ENCODE measurements at regions not wholly inside any gene's neighbourhood (a gene's known extent, or its start where the extent isn't known, plus 50 kb on each side); places are given as distances from the start of the nearest gene placed in this dataset.
"Not testable (repeated sequence)": the region's sequence is repeated elsewhere in the genome, so short reads cannot be mapped to it uniquely, and the experiment has no call there.

DNA sequence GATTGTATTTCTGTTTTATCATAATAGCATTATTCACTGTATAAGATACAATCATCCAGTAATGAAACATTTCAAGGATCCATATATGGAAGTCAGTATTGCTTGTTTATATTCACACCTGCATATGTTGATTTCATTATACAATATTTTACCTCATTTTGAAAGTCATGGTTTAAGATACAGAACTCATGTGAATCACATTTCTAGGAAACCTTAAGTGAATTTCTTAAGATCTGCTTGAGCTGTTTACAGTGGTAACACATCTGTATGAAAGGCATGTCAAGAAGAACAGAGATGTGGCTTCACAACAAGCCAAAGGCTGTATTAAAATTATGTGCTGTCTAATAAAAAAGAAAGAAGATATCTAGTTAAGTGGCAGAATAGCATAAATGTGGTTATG lies 153.2 kb upstream of the METTL14 start:
- DNase-seq; CTCF ChIA-PET; H3K36me3 Mint-ChIP-seq (ENCODE audit: low read depth); H3K27me3 Mint-ChIP-seq; H3K4me3 Mint-ChIP-seq; H3K4me1 Mint-ChIP-seq; H3K9me3 Mint-ChIP-seq; POLR2A ChIA-PET; H3K27ac Mint-ChIP-seq: not testable (repeated sequence)

DNA sequence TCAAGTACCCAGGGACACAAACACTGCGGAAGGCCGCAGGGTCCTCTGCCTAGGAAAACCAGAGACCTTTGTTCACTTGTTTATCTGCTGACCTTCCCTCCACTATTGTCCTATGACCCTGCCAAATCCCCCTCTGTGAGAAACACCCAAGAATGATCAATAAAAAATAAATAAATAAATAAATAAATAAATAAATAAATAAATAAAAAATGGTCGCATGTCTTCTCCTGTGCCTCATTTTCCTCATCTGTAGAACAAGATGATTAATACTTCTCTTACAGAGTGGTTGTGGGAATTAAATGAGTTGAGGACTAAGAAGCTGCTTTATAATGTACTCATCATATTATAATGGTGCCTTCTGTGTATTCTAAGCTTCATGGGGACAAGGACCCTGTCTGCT lies 149.4 kb upstream of the METTL14 start:
- H3K36me3 Mint-ChIP-seq (ENCODE audit: low read depth); DNase-seq; H3K9me3 Mint-ChIP-seq; H3K27me3 Mint-ChIP-seq; H3K4me3 Mint-ChIP-seq; H3K4me1 Mint-ChIP-seq; POLR2A ChIA-PET; CTCF ChIA-PET; H3K27ac Mint-ChIP-seq: not testable (repeated sequence)

DNA sequence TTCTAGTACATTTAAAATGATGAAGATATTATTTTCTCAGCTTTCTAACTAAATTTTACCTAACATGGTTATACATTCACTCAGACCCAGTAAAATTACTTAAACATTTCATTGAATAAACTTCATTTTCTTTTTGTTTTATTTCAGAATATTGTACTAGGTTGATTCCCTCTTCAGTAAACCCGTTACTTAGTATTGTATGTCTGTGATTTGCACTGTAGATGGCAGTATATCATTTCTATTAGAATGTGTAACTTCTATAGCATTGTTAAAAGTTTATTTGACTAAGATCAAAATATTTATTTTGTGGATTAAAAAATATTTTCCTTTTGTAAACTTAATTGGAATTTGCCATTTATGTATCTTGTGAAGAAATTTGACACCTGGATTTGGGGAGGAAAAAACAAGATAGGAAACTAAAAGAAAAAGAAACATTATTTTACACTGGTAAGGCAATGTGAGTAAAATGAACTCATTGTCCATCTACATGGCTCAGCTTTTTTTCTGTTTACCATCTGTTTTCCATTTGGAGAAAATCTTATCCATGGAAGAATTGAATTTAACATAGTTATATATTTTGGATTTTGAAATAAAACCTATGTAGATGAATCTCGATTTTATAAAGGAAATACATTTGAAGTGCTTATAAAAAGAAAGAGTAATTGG lies 145.6 kb upstream of the METTL14 start:
- H3K4me3 Mint-ChIP-seq; H3K9me3 Mint-ChIP-seq; H3K36me3 Mint-ChIP-seq (ENCODE audit: low read depth); H3K4me1 Mint-ChIP-seq; POLR2A ChIA-PET; H3K27ac Mint-ChIP-seq; H3K27me3 Mint-ChIP-seq; CTCF ChIA-PET; DNase-seq: not testable (repeated sequence)

DNA sequence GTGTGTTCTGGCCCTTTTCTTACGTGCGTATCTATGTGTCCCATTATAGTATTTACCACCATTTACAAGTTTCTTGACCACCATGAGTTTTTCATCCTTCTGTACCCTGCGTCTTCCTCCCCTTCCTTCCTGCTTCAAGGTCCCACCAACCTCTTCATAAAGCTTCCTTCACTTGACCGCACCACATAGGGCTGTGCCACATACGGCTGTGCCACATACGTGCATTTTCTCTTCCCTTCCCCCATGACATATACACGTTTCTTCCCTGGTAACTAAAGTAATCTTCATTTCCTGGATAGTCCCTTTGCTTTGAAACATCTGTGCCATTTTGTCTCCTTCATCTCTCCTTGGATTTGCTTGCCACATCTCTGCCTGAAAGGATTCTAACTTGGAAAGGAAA lies 128.6 kb upstream of the METTL14 start:
- H3K4me1 Mint-ChIP-seq; H3K4me3 Mint-ChIP-seq; H3K27ac Mint-ChIP-seq; H3K9me3 Mint-ChIP-seq; DNase-seq; H3K27me3 Mint-ChIP-seq; CTCF ChIA-PET; POLR2A ChIA-PET; H3K36me3 Mint-ChIP-seq (ENCODE audit: low read depth): not testable (repeated sequence)

DNA sequence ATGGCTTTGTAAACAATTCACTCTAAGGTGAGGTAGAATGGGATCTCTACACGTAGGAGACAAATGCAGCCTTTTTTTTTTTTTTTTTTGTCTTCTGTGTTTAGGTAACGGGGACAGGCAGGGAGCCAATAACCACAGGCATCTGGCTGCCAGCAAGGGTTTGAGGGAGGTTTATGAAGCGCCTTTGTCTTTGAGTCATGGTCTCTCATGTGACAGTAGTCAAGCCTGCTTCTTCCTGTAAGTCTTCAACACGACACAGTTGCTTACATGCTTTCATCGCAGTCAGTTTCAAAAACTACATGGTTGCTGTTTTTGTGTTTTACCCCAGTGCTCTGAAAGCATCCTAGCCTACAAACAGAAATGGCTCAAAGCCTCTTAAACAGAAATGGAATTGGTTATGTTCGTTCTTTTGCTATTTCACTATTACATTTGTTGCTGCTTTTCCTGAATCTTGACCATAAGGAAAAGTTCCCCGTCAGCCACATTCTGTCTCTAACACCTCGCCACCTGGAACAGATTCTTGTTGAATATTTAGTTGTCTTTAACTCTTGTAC lies 127.8 kb upstream of the METTL14 start:
- Mint-ChIP-seq H3K4me1 (peaks cover 4% of the 10 kb centered on the region), H3K27me3 (peaks cover 2% of the 10 kb centered on the region), H3K27ac (no peak overlapping the region), H3K4me3 (no peak overlapping the region), H3K36me3 (ENCODE audit: low read depth) (no peaks in the 10 kb centered on the region), H3K9me3 (no peaks in the 10 kb centered on the region)
- no peak for DNase-seq
- ChIA-PET CTCF (no interaction called here), POLR2A (no interaction called here)

DNA sequence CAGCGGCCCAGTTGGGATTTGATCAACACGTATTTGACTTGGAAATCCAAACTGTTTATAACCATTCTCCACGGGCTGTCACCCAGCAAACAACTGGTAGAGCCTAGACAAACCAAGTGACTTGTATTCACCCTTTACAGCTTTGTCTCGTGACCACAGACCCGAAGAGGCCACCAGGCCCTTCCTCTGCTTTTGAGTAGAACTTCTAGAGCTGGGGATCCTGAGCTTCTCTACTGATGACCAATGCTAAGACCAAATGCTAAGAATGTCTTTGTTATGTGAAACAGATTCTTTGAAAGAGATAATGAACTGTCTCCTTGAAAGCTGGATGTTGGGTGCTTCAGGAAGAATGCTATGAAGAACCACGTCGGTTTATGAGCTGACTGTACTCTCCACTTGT lies 127.0 kb upstream of the METTL14 start:
- CTCF ChIA-PET; H3K9me3 Mint-ChIP-seq; H3K4me3 Mint-ChIP-seq; H3K27ac Mint-ChIP-seq; DNase-seq; H3K36me3 Mint-ChIP-seq (ENCODE audit: low read depth); H3K27me3 Mint-ChIP-seq; H3K4me1 Mint-ChIP-seq; POLR2A ChIA-PET: not testable (repeated sequence)

DNA sequence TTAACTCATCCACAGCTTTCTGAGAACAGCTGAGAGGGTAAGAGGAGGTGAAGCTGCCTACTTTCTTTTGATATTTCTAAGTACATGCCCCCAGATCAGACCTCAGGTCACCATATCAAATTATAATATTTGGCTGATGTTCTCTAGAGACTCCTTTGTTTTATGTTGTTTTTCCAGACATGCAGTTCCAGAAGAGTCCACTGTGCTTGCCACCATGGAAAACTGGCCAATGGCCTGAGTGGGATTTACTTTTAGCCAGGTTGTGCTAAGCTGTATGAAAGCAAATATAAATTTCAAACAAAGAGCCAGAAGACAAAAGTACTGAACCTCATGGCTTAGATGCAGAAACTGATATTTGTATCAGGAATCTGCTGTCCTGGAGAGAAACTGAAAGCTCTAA lies 123.6 kb upstream of the METTL14 start:
- CTCF ChIA-PET; H3K36me3 Mint-ChIP-seq (ENCODE audit: low read depth); H3K27ac Mint-ChIP-seq: not testable (repeated sequence)

DNA sequence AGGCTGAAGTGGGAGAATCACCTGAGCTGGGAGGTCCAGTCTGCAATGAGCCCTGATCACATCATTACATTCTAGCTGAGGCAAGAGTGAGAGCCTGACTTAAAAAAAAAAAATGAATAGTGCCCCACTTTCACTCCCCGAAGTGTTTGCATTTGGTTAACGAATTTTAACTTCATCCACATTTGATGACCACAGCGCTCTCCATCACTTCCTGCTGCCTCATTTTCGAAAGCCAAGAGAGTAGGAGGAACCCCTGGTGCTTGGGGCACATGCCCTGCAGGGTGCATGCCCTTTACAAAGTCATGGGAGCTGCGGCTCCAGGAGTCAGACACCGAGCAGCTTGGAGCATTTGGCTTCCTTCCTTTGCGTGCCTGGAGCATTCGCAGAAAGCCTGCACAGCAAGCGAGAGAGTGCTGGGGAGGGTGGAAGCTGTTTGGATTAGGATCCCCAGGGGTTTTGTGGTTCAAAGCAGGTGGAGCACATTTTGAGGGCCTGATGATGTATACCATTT lies 119.1 kb upstream of the METTL14 start:
- H3K27ac Mint-ChIP-seq; H3K4me3 Mint-ChIP-seq; H3K36me3 Mint-ChIP-seq (ENCODE audit: low read depth); POLR2A ChIA-PET; H3K4me1 Mint-ChIP-seq; DNase-seq; H3K9me3 Mint-ChIP-seq; H3K27me3 Mint-ChIP-seq: not testable (repeated sequence)
- CTCF ChIA-PET = interaction anchor here (0.6 kb wide), 1 partner anchor 23 kb away, joined by 3 read pairs; no protein-coding TSS in a partner anchor

More for the DNA sequence above, 123.6 kb upstream of the METTL14 start:
- DNase-seq, H3K9me3 Mint-ChIP-seq, H3K4me3 Mint-ChIP-seq, POLR2A ChIA-PET, H3K27me3 Mint-ChIP-seq: not testable (repeated sequence)
- H3K4me1 Mint-ChIP-seq = peaks cover 13% of the 10 kb centered on the region

DNA sequence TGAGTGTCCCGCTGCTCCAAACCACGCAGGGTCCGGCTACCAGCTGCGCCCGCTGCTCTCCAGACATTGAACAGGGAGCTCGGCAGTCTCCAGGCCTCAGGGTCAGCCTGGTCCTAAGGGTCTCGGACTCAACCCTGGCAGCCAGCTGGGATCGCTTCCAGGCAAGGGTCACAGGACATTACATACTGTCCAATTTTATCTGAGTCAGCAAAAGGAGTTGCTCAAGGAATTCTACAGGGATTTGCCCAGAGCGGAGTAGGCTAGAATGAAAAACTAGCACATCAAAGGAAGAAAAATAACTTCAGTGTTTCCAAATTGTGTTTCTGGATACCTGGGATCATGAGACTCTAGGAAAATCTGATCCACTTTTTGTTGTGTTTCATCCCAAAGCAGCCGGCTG lies 112.2 kb upstream of the METTL14 start:
- CTCF ChIA-PET; H3K27ac Mint-ChIP-seq; POLR2A ChIA-PET; H3K4me1 Mint-ChIP-seq; H3K36me3 Mint-ChIP-seq (ENCODE audit: low read depth); H3K9me3 Mint-ChIP-seq; DNase-seq; H3K4me3 Mint-ChIP-seq; H3K27me3 Mint-ChIP-seq: not testable (repeated sequence)

DNA sequence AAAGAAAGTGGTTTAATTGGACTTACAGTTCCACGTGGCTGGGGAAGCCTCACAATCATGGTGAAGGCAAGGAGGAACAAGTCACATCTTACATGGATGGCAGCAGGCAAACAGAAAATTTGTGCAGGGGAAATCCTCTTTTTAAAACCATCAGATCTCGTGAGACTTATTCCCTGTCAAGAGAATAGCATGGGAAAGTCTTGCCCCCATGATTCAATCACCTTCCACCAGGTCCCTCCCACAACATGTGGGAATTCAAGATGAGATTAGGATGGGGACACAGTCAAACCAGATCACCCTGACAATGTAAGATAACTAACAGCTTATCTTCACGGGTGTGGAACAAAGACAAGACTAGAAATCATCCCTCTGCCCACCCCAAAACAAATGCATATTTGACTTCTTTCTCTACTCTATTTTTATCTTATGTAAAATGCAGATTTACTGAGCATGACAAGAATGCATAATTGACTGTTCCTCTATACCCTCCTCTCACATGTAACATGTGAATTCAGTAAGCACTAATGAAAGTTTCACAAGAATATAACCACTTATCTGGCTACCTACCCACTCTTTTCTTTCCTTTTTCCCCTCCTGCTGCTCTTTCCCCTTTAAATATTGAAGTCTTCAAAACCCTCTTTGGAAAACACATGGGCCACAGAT lies 110.8 kb upstream of the METTL14 start:
- H3K4me3 Mint-ChIP-seq; H3K36me3 Mint-ChIP-seq (ENCODE audit: low read depth); H3K27me3 Mint-ChIP-seq; POLR2A ChIA-PET; CTCF ChIA-PET; DNase-seq; H3K4me1 Mint-ChIP-seq; H3K9me3 Mint-ChIP-seq; H3K27ac Mint-ChIP-seq: not testable (repeated sequence)

DNA sequence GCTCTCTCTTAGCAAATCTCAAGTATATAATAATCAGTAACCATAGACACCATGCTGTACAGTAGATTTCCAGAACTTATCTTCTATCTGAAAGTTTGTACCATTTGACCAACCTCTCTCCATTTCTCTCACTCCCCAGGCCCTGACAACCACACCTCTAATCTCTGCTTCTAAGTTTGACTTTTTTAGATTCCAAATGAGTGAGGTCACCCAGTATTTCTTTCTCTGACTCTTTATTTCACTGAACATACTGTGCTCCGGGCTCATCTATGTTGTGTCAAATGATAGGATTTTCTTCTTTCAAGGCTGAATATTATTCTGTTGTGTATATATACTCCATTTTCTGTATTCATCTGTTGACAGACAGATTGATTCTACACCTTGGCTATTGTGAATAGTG lies 110.1 kb upstream of the METTL14 start:
- CTCF ChIA-PET = not testable (repeated sequence)

DNA sequence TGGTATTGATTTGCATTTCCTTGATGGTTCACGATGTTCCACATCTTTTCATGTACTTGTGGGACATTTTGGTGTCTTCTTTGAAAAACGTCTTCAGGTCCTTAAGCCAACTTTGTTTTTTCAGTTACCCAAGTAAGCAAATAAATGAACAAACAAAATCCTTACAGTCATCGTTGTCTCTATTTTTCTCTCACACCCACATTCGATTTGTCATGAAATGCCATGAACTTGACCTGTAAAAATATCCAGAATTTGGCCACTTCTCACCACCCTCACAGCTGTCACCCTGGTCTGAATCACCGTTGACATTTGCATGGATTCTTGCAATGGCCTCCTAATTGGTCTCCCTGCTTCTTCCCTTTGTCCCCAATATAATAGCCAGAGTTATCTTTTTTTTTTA lies 109.5 kb upstream of the METTL14 start:
- H3K4me1 Mint-ChIP-seq; H3K27ac Mint-ChIP-seq; DNase-seq; H3K36me3 Mint-ChIP-seq (ENCODE audit: low read depth); CTCF ChIA-PET; H3K27me3 Mint-ChIP-seq; H3K4me3 Mint-ChIP-seq; H3K9me3 Mint-ChIP-seq; POLR2A ChIA-PET: not testable (repeated sequence)

More for the DNA sequence above, 110.1 kb upstream of the METTL14 start:
- H3K27ac Mint-ChIP-seq; H3K27me3 Mint-ChIP-seq; DNase-seq; H3K36me3 Mint-ChIP-seq (ENCODE audit: low read depth); H3K9me3 Mint-ChIP-seq; H3K4me3 Mint-ChIP-seq; H3K4me1 Mint-ChIP-seq; POLR2A ChIA-PET: not testable (repeated sequence)

DNA sequence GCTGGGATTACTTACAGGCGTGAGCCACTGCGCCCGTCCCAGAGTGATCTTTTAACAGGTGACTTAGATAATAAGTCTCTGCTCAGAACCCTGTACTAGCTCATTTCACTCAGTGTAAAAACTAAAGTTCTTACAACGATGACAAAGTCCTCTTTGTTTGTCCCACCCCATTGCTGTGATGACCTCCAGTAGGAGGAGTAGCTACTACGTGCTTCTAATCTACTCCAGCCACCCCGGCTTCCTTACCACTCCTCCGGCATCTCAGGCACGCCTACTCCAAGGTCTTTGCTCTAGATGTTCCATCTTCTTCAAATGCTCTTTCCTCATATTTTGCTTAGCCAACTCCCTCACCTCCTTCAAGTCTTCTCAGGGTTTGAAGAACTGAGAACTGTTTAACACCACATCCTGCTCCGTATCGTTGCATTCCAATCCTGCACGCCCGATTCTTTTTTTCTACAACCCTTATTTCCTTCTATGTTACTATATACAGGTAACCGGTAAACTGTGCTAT lies 108.4 kb upstream of the METTL14 start:
- H3K27me3 Mint-ChIP-seq; H3K4me1 Mint-ChIP-seq; CTCF ChIA-PET; H3K27ac Mint-ChIP-seq; H3K9me3 Mint-ChIP-seq; H3K36me3 Mint-ChIP-seq (ENCODE audit: low read depth); H3K4me3 Mint-ChIP-seq; DNase-seq; POLR2A ChIA-PET: not testable (repeated sequence)

DNA sequence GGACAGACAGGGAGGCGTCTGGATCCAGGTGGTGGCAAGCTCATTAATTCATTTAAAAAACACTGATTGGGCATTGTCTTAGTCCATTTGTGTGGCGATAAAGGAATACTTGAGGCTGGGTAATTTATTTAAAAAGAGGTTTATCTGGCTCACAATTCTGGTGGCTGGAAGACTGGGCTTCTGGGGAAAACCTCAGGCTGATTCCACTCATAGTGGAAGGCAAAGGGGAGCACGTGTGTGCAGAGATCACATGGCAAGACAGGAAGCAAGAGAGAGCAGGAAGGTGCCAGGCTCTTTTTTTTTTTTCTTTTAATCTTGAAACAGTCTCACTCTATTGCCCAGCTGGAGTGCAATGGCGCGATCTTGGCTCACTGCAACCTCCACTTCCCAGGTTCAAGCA lies 100.2 kb upstream of the METTL14 start:
- H3K9me3 Mint-ChIP-seq = no peaks in the 10 kb centered on the region
- no peak overlapping the region for H3K27ac Mint-ChIP-seq
- H3K4me1 Mint-ChIP-seq = peaks cover 6% of the 10 kb centered on the region
- no peak for DNase-seq
- H3K4me3 Mint-ChIP-seq = no peak overlapping the region
- ChIA-PET CTCF (no interaction called here), POLR2A (no interaction called here)
- H3K36me3 Mint-ChIP-seq (ENCODE audit: low read depth) = no peaks in the 10 kb centered on the region
- H3K27me3 Mint-ChIP-seq = peaks cover 11% of the 10 kb centered on the region
